ENCODE measurements at regions not wholly inside any gene's neighbourhood (a gene's known extent, or its start where the extent isn't known, plus 50 kb on each side); places are given as distances from the start of the nearest gene placed in this dataset.

- no peaks in the 10 kb centered on the region for H3K9me3 Mint-ChIP-seq
- DNase-seq (ENCODE audit: low spot score) (no peak), ATAC-seq (no peak)
- H3K4me3 Mint-ChIP-seq, result no peak overlapping the region
- CTCF ChIA-PET, result interaction anchor here (0.8 to 3.2 kb wide), 10 partner anchors 10 to 250 kb away, joined by 3 to 10 read pairs (median 4); no protein-coding TSS in a partner anchor
- H3K27me3 Mint-ChIP-seq (ENCODE audit: low read depth), result peaks cover 26% of the 10 kb centered on the region
- peaks cover 19% of the 10 kb centered on the region for H3K4me1 Mint-ChIP-seq
- H3K27ac Mint-ChIP-seq, result no peak overlapping the region
- TF ChIP-seq ARID4B (CRISPR knock-in tag; IDR thresholded peaks at IDR 0.05; ENCODE audit: borderline replicate concordance), result no peak
- TF ChIP-seq USF1 (CRISPR knock-in tag; IDR thresholded peaks at IDR 0.05), result no peak
- TF ChIP-seq NFE2L1 (CRISPR knock-in tag; IDR thresholded peaks at IDR 0.05), result no peak
- no peak for TF ChIP-seq MLX (CRISPR knock-in tag; IDR thresholded peaks at IDR 0.05)
- no peak for TF ChIP-seq GABPB1 (CRISPR knock-in tag; IDR thresholded peaks at IDR 0.05)
- no peak for TF ChIP-seq AFF4 (CRISPR knock-in tag; IDR thresholded peaks at IDR 0.05; ENCODE audit: borderline replicate concordance)
- POLR2A ChIA-PET, result no interaction called here
- no peaks in the 10 kb centered on the region for H3K36me3 Mint-ChIP-seq
Measured at GRCh38 chr19:29013988-29014387, 199.0 kb downstream of the UQCRFS1 start.

GRCh38 chr19:29013325-29013724 is 199.6 kb downstream of the UQCRFS1 start:
- no peak overlapping the region for H3K27ac Mint-ChIP-seq
- peaks cover 19% of the 10 kb centered on the region for H3K4me1 Mint-ChIP-seq
- DNase-seq (ENCODE audit: low spot score) (no peak), ATAC-seq (peak; percentile 67)
- no peak overlapping the region for H3K4me3 Mint-ChIP-seq
- H3K36me3 Mint-ChIP-seq, result no peaks in the 10 kb centered on the region
- ChIA-PET POLR2A (no interaction called here), CTCF (interaction anchor here (0.6 to 3.2 kb wide), 14 partner anchors 9 to 250 kb away, joined by 3 to 10 read pairs (median 4); no protein-coding TSS in a partner anchor)
- peaks cover 26% of the 10 kb centered on the region for H3K27me3 Mint-ChIP-seq (ENCODE audit: low read depth)
- TF ChIP-seq SMAD4 (CRISPR knock-in tag; IDR thresholded peaks at IDR 0.05) (no peak), CREB1 (CRISPR knock-in tag; IDR thresholded peaks at IDR 0.05) (no peak), HMGXB4 (CRISPR knock-in tag; IDR thresholded peaks at IDR 0.05) (no peak), HMGA2 (CRISPR knock-in tag; IDR thresholded peaks at IDR 0.05) (no peak)
- H3K9me3 Mint-ChIP-seq, result no peaks in the 10 kb centered on the region

GRCh38 chr19:29012457-29012856 is 200.5 kb downstream of the UQCRFS1 start:
- Mint-ChIP-seq H3K4me1 (peaks cover 19% of the 10 kb centered on the region), H3K27ac (no peak overlapping the region), H3K4me3 (no peak overlapping the region), H3K36me3 (no peaks in the 10 kb centered on the region), H3K27me3 (ENCODE audit: low read depth) (peaks cover 26% of the 10 kb centered on the region), H3K9me3 (no peaks in the 10 kb centered on the region)
- ChIA-PET POLR2A (no interaction called here), CTCF (interaction anchor here (1.5 to 3.2 kb wide), 3 partner anchors 107 to 251 kb away, joined by 6 to 10 read pairs (median 6); no protein-coding TSS in a partner anchor)
- DNase-seq (ENCODE audit: low spot score) (no peak), ATAC-seq (no peak)
- TF ChIP-seq EMX1 (CRISPR knock-in tag; IDR thresholded peaks at IDR 0.05) (no peak), ZNF317 (CRISPR knock-in tag; IDR thresholded peaks at IDR 0.05; ENCODE audit: borderline replicate concordance, low read depth) (no peak), PRDM15 (CRISPR knock-in tag; IDR thresholded peaks at IDR 0.05) (no peak), ZNF121 (CRISPR knock-in tag; IDR thresholded peaks at IDR 0.05) (no peak), MLX (CRISPR knock-in tag; IDR thresholded peaks at IDR 0.05) (no peak), ZNF423 (CRISPR knock-in tag; IDR thresholded peaks at IDR 0.05) (no peak), SP1 (CRISPR knock-in tag; conservative IDR thresholded peaks at IDR 0.05) (no peak)

Measured in WTC11 (cell line).